ENCODE measurements at regions not wholly inside any gene's neighbourhood (a gene's known extent, or its start where the extent isn't known, plus 50 kb on each side); places are given as distances from the start of the nearest gene placed in this dataset.

DNA sequence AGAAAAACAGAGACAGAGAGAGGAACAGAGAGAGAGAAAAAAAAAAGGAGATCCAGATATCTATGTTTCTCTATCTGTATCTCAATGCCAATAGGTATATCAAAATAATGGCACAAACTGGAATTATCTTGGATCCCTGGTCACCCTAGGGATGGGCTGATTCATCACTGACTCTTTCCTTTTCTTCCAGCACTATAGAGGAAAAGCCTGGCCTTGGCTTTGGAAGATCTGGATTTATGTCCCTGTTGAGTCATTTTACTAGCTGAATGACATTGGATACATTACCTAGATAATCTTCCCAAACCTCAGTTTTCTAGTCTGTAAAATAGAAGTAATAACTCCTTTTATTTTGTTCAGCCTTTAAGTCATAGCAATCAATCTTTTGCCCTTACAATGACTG, 152.8 kb upstream of the GDF10 start:
- Histone ChIP-seq H3K4me1 (ENCODE audit: control insufficient read depth, insufficient read depth, low read length) (no peaks in the 10 kb centered on the region), H3K9me3 (ENCODE audit: control insufficient read depth, insufficient read depth, low read depth, low read length) (no peaks in the 10 kb centered on the region), H3K27ac (ENCODE audit: extremely low read depth, low read depth, low read length) (no peak overlapping the region), H3K4me3 (ENCODE audit: low read depth, low read length) (no peak overlapping the region), H3K36me3 (ENCODE audit: control insufficient read depth in 2 of 2, insufficient read depth in 1 of 2, low read length in 2 of 2) (no peaks in the 10 kb centered on the region)
- POLR2A ChIA-PET: no interaction called here
- TF ChIP-seq ZNF423 (tag by site-specific recombination; IDR thresholded peaks at IDR 0.05) (no peak), ZNF169 (tag by site-specific recombination; IDR thresholded peaks at IDR 0.05) (no peak), KLF9 (tag by site-specific recombination; IDR thresholded peaks at IDR 0.05; ENCODE audit: low read depth) (no peak), GLIS1 (tag by site-specific recombination; IDR thresholded peaks at IDR 0.05) (no peak), ZNF394 (tag by site-specific recombination; IDR thresholded peaks at IDR 0.05; ENCODE audit: borderline replicate concordance) (no peak), KLF8 (tag by site-specific recombination; IDR thresholded peaks at IDR 0.05) (no peak), ZNF174 (tag by site-specific recombination; IDR thresholded peaks at IDR 0.05) (no peak), GLI4 (tag by site-specific recombination; IDR thresholded peaks at IDR 0.05) (no peak), ZXDB (tag by site-specific recombination; IDR thresholded peaks at IDR 0.05) (no peak), ZNF114 (tag by site-specific recombination; IDR thresholded peaks at IDR 0.05) (no peak), ZNF311 (tag by site-specific recombination; IDR thresholded peaks at IDR 0.05; ENCODE audit: borderline replicate concordance) (no peak), GLI2 (tag by site-specific recombination; IDR thresholded peaks at IDR 0.05; ENCODE audit: borderline replicate concordance, low read depth) (no peak), ZNF560 (tag by site-specific recombination; IDR thresholded peaks at IDR 0.05; ENCODE audit: borderline replicate concordance) (no peak), ZFP37 (tag by site-specific recombination; IDR thresholded peaks at IDR 0.05) (no peak), ZNF830 (tag by site-specific recombination; IDR thresholded peaks at IDR 0.05; ENCODE audit: low read depth) (no peak), ZBTB20 (tag by site-specific recombination; IDR thresholded peaks at IDR 0.05) (no peak)
- TF ChIP-seq, protein P1, sequence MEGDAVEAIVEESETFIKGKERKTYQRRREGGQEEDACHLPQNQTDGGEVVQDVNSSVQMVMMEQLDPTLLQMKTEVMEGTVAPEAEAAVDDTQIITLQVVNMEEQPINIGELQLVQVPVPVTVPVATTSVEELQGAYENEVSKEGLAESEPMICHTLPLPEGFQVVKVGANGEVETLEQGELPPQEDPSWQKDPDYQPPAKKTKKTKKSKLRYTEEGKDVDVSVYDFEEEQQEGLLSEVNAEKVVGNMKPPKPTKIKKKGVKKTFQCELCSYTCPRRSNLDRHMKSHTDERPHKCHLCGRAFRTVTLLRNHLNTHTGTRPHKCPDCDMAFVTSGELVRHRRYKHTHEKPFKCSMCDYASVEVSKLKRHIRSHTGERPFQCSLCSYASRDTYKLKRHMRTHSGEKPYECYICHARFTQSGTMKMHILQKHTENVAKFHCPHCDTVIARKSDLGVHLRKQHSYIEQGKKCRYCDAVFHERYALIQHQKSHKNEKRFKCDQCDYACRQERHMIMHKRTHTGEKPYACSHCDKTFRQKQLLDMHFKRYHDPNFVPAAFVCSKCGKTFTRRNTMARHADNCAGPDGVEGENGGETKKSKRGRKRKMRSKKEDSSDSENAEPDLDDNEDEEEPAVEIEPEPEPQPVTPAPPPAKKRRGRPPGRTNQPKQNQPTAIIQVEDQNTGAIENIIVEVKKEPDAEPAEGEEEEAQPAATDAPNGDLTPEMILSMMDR (tag by site-specific recombination; IDR thresholded peaks at IDR 0.05): no peak
- TF ChIP-seq, protein P2, sequence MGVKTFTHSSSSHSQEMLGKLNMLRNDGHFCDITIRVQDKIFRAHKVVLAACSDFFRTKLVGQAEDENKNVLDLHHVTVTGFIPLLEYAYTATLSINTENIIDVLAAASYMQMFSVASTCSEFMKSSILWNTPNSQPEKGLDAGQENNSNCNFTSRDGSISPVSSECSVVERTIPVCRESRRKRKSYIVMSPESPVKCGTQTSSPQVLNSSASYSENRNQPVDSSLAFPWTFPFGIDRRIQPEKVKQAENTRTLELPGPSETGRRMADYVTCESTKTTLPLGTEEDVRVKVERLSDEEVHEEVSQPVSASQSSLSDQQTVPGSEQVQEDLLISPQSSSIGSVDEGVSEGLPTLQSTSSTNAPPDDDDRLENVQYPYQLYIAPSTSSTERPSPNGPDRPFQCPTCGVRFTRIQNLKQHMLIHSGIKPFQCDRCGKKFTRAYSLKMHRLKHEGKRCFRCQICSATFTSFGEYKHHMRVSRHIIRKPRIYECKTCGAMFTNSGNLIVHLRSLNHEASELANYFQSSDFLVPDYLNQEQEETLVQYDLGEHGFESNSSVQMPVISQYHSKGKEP (tag by site-specific recombination; IDR thresholded peaks at IDR 0.05): no peak
- TF ChIP-seq, protein P3, sequence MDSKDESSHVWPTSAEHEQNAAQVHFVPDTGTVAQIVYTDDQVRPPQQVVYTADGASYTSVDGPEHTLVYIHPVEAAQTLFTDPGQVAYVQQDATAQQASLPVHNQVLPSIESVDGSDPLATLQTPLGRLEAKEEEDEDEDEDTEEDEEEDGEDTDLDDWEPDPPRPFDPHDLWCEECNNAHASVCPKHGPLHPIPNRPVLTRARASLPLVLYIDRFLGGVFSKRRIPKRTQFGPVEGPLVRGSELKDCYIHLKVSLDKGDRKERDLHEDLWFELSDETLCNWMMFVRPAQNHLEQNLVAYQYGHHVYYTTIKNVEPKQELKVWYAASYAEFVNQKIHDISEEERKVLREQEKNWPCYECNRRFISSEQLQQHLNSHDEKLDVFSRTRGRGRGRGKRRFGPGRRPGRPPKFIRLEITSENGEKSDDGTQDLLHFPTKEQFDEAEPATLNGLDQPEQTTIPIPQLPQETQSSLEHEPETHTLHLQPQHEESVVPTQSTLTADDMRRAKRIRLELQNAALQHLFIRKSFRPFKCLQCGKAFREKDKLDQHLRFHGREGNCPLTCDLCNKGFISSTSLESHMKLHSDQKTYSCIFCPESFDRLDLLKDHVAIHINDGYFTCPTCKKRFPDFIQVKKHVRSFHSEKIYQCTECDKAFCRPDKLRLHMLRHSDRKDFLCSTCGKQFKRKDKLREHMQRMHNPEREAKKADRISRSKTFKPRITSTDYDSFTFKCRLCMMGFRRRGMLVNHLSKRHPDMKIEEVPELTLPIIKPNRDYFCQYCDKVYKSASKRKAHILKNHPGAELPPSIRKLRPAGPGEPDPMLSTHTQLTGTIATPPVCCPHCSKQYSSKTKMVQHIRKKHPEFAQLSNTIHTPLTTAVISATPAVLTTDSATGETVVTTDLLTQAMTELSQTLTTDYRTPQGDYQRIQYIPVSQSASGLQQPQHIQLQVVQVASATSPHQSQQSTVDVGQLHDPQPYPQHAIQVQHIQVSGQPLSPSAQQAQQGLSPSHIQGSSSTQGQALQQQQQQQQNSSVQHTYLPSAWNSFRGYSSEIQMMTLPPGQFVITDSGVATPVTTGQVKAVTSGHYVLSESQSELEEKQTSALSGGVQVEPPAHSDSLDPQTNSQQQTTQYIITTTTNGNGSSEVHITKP (tag by site-specific recombination; IDR thresholded peaks at IDR 0.05): no peak
- CTCF ChIA-PET: interaction anchor here (0.6 kb wide), 1 partner anchor 99 kb away, joined by 3 read pairs; no protein-coding TSS in a partner anchor

DNA sequence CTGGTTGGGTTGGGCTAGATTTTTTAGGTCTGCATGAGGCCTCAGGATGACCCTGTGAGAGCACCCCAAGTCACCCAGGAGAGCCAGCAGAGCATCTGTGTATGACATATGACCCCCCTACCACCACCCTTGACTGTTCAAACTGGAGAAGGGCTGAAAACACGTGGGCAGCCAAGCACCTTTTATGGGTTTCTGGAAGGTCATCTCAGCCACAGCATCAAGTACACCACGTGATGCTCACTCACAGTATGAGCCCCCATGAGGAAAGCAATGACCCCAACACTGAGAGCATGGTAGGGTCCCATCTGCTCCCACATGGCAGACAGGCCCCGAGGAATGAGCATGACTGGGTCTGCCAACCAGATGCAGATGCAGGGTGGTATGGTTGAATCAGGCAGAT, 149.4 kb upstream of the GDF10 start:
- Histone ChIP-seq H3K9me3 (ENCODE audit: control insufficient read depth, insufficient read depth, low read depth, low read length) (no peaks in the 10 kb centered on the region), H3K4me3 (ENCODE audit: low read depth, low read length) (no peak overlapping the region), H3K27ac (ENCODE audit: extremely low read depth, low read depth, low read length) (no peak overlapping the region), H3K36me3 (ENCODE audit: control insufficient read depth in 2 of 2, insufficient read depth in 1 of 2, low read length in 2 of 2) (no peaks in the 10 kb centered on the region), H3K4me1 (ENCODE audit: control insufficient read depth, insufficient read depth, low read length) (no peaks in the 10 kb centered on the region)
- ChIA-PET POLR2A (no interaction called here), CTCF (no interaction called here)
- TF ChIP-seq ZNF341 (tag by site-specific recombination; IDR thresholded peaks at IDR 0.05; ENCODE audit: low read depth) (no peak), ZNF670 (tag by site-specific recombination; IDR thresholded peaks at IDR 0.05; ENCODE audit: low read depth) (no peak), ZXDB (tag by site-specific recombination; IDR thresholded peaks at IDR 0.05) (no peak), ZNF335 (tag by site-specific recombination; conservative IDR thresholded peaks at IDR 0.05) (no peak), ZNF701 (tag by site-specific recombination; IDR thresholded peaks at IDR 0.05) (no peak), ZFHX2 (tag by site-specific recombination; conservative IDR thresholded peaks at IDR 0.05) (no peak), ZNF404 (tag by site-specific recombination; IDR thresholded peaks at IDR 0.05) (no peak), PRDM1 (tag by site-specific recombination; IDR thresholded peaks at IDR 0.05) (no peak), ZNF555 (tag by site-specific recombination; conservative IDR thresholded peaks at IDR 0.05) (no peak)

Data from HEK293 (cell line).